HCT116 (cell line): ENCODE measurements at regions not wholly inside any gene's neighbourhood (a gene's known extent, or its start where the extent isn't known, plus 50 kb on each side); places are given as distances from the start of the nearest gene placed in this dataset.

Experiments
- CTCF ChIP-seq, 3 experiments: fragments of 200-600 bp in 1 of 3; sonication (generic) in 1 of 3; IDR thresholded peaks in 2 of 3; conservative IDR thresholded peaks in 1 of 3; 2 replicates each; pipeline ENCODE4 v1.5.1; 2012 to 2017; ENCODE audit warnings: low read depth in 2 of 3, low read length in 2 of 3, antibody characterized with exemption in 1 of 3, borderline replicate concordance in 1 of 3, control low read depth in 1 of 3, mild to moderate bottlenecking in 1 of 3, mixed read lengths in 1 of 3, mixed run types in 1 of 3, moderate library complexity in 1 of 3; ENCODE audit not compliant: insufficient read depth in 1 of 3
- POLR2AphosphoS5 ChIP-seq: IDR thresholded peaks from 2 replicates; pipeline ENCODE4 v1.6.1; 2011; ENCODE audit warnings: mild to moderate bottlenecking, low read depth, low read length, moderate library complexity

GRCh38 chr9:78468231-78468630 is 171.3 kb downstream of the PSAT1 start:
- TF ChIP-seq CTCF (IDR thresholded peaks at IDR 0.05 in 2 of 3, conservative IDR thresholded peaks at IDR 0.05 in 1 of 3; ENCODE audit: borderline replicate concordance in 1 of 3, insufficient read depth in 1 of 3, low read depth in 2 of 3, low read length in 2 of 3) (no peak), POLR2AphosphoS5 (no peak)
